ENCODE measurements at regions not wholly inside any gene's neighbourhood (a gene's known extent, or its start where the extent isn't known, plus 50 kb on each side); places are given as distances from the start of the nearest gene placed in this dataset.

- TF ChIP-seq CTCF (IDR thresholded peaks at IDR 0.05) (no peak), ZFX (IDR thresholded peaks at IDR 0.05; ENCODE audit: borderline replicate concordance) (no peak)
These were observed 222.7 kb downstream of the NUF2 start for GRCh38 chr1:163544441-163544840.

Data from 22Rv1 (cell line).